Left lung (tissue), 4 donors: ENCODE measurements at regions not wholly inside any gene's neighbourhood (a gene's known extent, or its start where the extent isn't known, plus 50 kb on each side); places are given as distances from the start of the nearest gene placed in this dataset.

Experiments
- ATAC-seq: fragments of 200-7000 bp; cut with Tn5 transposase; one replicate; pipeline ENCODE4 v1.9.1; 2020; ENCODE audit warnings: moderate library complexity
- DNase-seq, 4 donors: peaks; one replicate each; pipeline ENCODE4 v3.0.0-alpha.2; 2013 to 2020
- H3K27ac ChIP-seq, 2 donors: fragments of 200-600 bp; sonication (generic) in 1 of 2; one replicate each; pipeline versions ENCODE4 v1.5.0 to v1.8.0; 2020 to 2021
- H3K27me3 ChIP-seq, 2 donors: fragments of 200-600 bp; sonication (generic) in 1 of 2; one replicate each; pipeline versions ENCODE4 v1.5.0 to v1.8.0; 2020 to 2021
- H3K36me3 ChIP-seq, 2 donors: fragments of 200-600 bp; sonication (generic) in 1 of 2; one replicate each; pipeline versions ENCODE4 v1.5.0 to v1.8.0; 2020 to 2021
- H3K4me1 ChIP-seq, 2 donors: fragments of 200-600 bp; one replicate each; pipeline ENCODE4 v1.8.0; 2021
- H3K4me3 ChIP-seq, 2 donors: fragments of 200-600 bp; sonication (generic) in 1 of 2; one replicate each; pipeline versions ENCODE4 v1.5.0 to v1.8.0; 2020 to 2021; ENCODE audit warnings: mild to moderate bottlenecking in 1 of 2
- H3K9me3 ChIP-seq, 2 donors: fragments of 200-600 bp; sonication (generic) in 1 of 2; one replicate each; pipeline versions ENCODE4 v1.5.0 to v1.8.0; 2020 to 2021
- CTCF ChIP-seq, 2 donors: fragments of 200-600 bp; sonication (generic) in 1 of 2; IDR thresholded peaks; one replicate each; pipeline versions ENCODE4 v1.5.0 to v1.8.0; 2021; ENCODE audit warnings: antibody characterized with exemption in 2 of 2
- intact Hi-C, 2 donors: fragments of 100-400 bp; cut with DNase I; formaldehyde crosslinking; loops; one replicate each; pipeline versions ENCODE4 v1.11.2 to v1.14.2; 2022
- donor health status: DM: no; HTN: yes; CAD: no.
- donor health status: DM: no; HTN: no; CAD: no.

DNA sequence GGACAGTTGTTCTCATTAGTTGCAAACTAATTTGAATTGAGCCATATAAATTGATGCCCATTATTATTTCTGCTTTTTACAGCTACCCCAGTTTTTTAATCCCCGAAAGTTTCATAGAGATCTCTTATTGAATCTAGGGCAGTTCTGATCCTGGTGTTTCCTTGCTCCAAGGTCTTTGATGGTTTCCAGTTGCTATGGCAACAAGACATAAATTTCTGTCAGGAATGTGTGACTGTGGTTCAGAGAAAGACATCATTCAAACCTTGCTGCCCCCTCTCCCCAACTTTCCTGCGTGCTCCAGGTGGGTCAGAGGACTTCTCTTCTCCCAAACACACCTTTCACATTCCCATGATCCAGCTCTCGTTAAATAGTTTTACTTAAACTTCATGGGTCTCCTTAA lies 63.4 kb downstream of the TAF11L14 start:
- H3K27ac ChIP-seq = no peak overlapping the region
- intact Hi-C loops = no loop called here

DNA sequence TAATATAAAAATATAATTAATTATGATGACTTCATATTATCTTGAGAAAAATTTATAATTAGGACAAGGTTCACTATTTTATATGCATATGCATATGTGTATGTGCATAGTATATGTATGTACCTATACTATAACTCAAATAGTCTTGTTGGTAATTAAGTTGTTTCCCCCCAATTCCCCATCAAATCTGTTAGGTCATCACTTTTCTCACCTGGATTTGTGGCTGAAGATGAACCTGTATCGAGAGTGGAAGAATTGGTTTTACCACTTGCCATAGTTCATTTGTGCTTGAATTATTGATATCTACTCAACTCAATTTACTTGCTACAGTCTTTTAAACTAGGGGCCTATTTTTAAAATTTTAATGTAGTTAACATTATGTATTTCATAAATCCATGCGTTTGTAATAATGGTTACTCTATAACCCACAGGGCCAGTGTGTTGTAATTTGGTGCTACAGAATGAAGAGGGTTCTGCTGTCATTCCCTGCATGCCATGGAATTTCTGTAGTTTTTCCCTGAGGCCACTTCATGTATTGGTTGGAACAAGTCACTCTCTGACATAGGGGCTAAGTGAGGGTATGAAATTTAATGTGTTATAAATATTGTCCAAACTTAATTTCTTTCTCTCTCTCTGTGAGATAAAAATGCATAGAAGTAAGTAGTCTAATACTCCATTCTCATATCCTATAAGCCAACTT lies 74.9 kb downstream of the TAF11L14 start:
- H3K36me3 ChIP-seq = no peaks in the 10 kb centered on the region
- H3K4me3 ChIP-seq = no peak overlapping the region
- H3K27ac ChIP-seq = no peak overlapping the region
- intact Hi-C loops = no loop called here
- ATAC-seq (no peak), DNase-seq (no peak)
- no peaks in the 10 kb centered on the region for H3K4me1 ChIP-seq
- no peaks in the 10 kb centered on the region for H3K27me3 ChIP-seq
- TF ChIP-seq CTCF (IDR thresholded peaks at IDR 0.05) = no peak
- peaks cover 0 to 4% of the 10 kb centered on the region in 2 donors for H3K9me3 ChIP-seq

More for the DNA sequence above, 63.4 kb downstream of the TAF11L14 start:
- H3K4me3 ChIP-seq = no peak overlapping the region
- H3K9me3 ChIP-seq = peaks cover 0 to 6% of the 10 kb centered on the region in 2 donors
- no peaks in the 10 kb centered on the region for H3K4me1 ChIP-seq
- no peaks in the 10 kb centered on the region for H3K27me3 ChIP-seq
- no peak for ATAC-seq
- TF ChIP-seq CTCF (IDR thresholded peaks at IDR 0.05) = no peak
- DNase-seq = no peak
- H3K36me3 ChIP-seq = no peaks in the 10 kb centered on the region

GRCh38 chr5:17713301-17713700 lies 79.0 kb downstream of the TAF11L14 start:
- DNase-seq = no peak
- H3K4me1 ChIP-seq = no peaks in the 10 kb centered on the region
- intact Hi-C loops = no loop called here

GRCh38 chr5:17714186-17714585 lies 79.9 kb downstream of the TAF11L14 start:
- no peak overlapping the region for H3K4me3 ChIP-seq
- TF ChIP-seq CTCF (IDR thresholded peaks at IDR 0.05) = no peak
- H3K27ac ChIP-seq = no peak overlapping the region
- H3K27me3 ChIP-seq = no peaks in the 10 kb centered on the region
- DNase-seq (peak in 1 of 4 donors; percentile 9), ATAC-seq (no peak)
- H3K4me1 ChIP-seq = no peaks in the 10 kb centered on the region
- peaks cover 0 to 8% of the 10 kb centered on the region in 2 donors for H3K9me3 ChIP-seq
- no peaks in the 10 kb centered on the region for H3K36me3 ChIP-seq
- intact Hi-C loops = no loop called here

More at GRCh38 chr5:17713301-17713700, 79.0 kb downstream of the TAF11L14 start:
- no peaks in the 10 kb centered on the region for H3K36me3 ChIP-seq
- H3K4me3 ChIP-seq = no peak overlapping the region
- peaks cover 0 to 8% of the 10 kb centered on the region in 2 donors for H3K9me3 ChIP-seq
- no peaks in the 10 kb centered on the region for H3K27me3 ChIP-seq
- TF ChIP-seq CTCF (IDR thresholded peaks at IDR 0.05) = no peak
- ATAC-seq = no peak
- no peak overlapping the region for H3K27ac ChIP-seq

DNA sequence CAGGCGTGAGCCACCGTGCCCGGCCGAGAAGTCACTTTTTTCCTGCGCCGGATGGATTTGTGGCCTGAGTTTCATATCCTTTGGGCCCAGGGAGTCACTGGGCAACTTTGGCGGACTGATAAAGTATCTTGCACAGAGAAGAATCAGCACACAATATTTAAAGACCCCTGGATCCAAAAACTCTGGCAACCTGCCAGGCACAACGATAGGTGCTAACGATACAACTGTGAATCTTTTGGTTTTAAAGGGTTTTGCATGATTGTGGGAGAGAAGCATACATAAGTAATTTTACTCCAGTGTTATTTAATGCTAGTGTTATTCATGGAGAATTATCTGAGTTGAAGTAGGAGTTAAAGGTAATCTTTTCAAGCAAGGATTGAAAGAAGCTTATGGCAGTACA lies 85.3 kb downstream of the TAF11L14 start:
- TF ChIP-seq CTCF (IDR thresholded peaks at IDR 0.05) = no peak
- H3K4me3 ChIP-seq = no peak overlapping the region
- H3K4me1 ChIP-seq = no peaks in the 10 kb centered on the region
- DNase-seq = no peak
- no peak for ATAC-seq
- no peaks in the 10 kb centered on the region for H3K36me3 ChIP-seq
- H3K9me3 ChIP-seq = peaks cover 0 to 8% of the 10 kb centered on the region in 2 donors
- H3K27ac ChIP-seq = no peak overlapping the region
- intact Hi-C loops = no loop called here
- no peaks in the 10 kb centered on the region for H3K27me3 ChIP-seq
